Prostate gland (tissue), 2 donors: ENCODE measurements at regions not wholly inside any gene's neighbourhood (a gene's known extent, or its start where the extent isn't known, plus 50 kb on each side); places are given as distances from the start of the nearest gene placed in this dataset.

ENCODE experiments used
- POLR2A ChIP-seq: fragments of 450-650 bp; IDR thresholded peaks from one replicate; pipeline ENCODE4 v1.6.1; 2016; ENCODE audit warnings: antibody characterized with exemption, mild to moderate bottlenecking
- TF ChIP-seq, protein P1 (sequence below), 4 experiments: fragments of 200-600 bp in 2 of 4; fragments of 450-650 bp in 2 of 4; sonication (generic) in 2 of 4; IDR thresholded peaks; 1 replicate in 3 of 4; 2 replicates in 1 of 4; pipeline ENCODE4 v1.5.1; 2016 to 2019; ENCODE audit warnings: antibody characterized with exemption in 4 of 4, mild to moderate bottlenecking in 2 of 4, moderate library complexity in 2 of 4

DNA sequence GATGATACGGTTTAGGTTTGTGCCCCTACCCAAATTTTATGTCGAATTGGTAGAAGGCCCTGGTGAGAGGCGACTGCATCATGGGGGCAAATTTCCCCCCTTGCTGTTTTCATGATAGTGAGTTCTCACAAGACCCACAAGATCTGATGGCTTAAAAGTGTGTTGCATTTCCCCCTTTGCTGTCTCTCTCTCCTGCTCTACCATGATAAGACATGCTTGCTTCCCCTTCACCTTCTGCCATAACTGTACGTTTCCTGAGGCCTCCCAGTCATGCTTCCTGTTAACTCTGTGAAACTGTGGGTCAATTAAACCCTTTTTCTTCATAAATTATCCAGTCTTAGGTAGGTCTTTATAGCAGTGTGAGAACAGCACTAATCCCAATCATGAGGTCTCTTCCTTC lies 381.2 kb downstream of the RSL24D1 start:
- TF ChIP-seq, protein P1, sequence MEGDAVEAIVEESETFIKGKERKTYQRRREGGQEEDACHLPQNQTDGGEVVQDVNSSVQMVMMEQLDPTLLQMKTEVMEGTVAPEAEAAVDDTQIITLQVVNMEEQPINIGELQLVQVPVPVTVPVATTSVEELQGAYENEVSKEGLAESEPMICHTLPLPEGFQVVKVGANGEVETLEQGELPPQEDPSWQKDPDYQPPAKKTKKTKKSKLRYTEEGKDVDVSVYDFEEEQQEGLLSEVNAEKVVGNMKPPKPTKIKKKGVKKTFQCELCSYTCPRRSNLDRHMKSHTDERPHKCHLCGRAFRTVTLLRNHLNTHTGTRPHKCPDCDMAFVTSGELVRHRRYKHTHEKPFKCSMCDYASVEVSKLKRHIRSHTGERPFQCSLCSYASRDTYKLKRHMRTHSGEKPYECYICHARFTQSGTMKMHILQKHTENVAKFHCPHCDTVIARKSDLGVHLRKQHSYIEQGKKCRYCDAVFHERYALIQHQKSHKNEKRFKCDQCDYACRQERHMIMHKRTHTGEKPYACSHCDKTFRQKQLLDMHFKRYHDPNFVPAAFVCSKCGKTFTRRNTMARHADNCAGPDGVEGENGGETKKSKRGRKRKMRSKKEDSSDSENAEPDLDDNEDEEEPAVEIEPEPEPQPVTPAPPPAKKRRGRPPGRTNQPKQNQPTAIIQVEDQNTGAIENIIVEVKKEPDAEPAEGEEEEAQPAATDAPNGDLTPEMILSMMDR (IDR thresholded peaks at IDR 0.05), result no peak
- TF ChIP-seq POLR2A, result no peak
